ENCODE measurements at regions not wholly inside any gene's neighbourhood (a gene's known extent, or its start where the extent isn't known, plus 50 kb on each side); places are given as distances from the start of the nearest gene placed in this dataset.

GRCh38 chr9:118305331-118305730 lies 601.1 kb downstream of the TLR4 start:
- intact Hi-C loops (cut with micrococcal nuclease), result no loop called here
- TF ChIP-seq CTCF (IDR thresholded peaks at IDR 0.05; ENCODE audit: borderline replicate concordance), result no peak
- no peak for DNase-seq
- Histone ChIP-seq H3K27ac (replicated peaks) (no peak overlapping the region), H3K36me3 (no peaks in the 10 kb centered on the region), H3K9me3 (replicated peaks) (no peaks in the 10 kb centered on the region), H3K4me1 (no peaks in the 10 kb centered on the region), H3K4me3 (no peak overlapping the region), H3K27me3 (ENCODE audit: low read depth) (no peaks in the 10 kb centered on the region)

- H3K4me1 ChIP-seq, result no peaks in the 10 kb centered on the region
- DNase-seq, result no peak
- H3K9me3 ChIP-seq (replicated peaks), result no peaks in the 10 kb centered on the region
- intact Hi-C loops (cut with micrococcal nuclease), result no loop called here
- no peaks in the 10 kb centered on the region for H3K27me3 ChIP-seq (ENCODE audit: low read depth)
- no peaks in the 10 kb centered on the region for H3K36me3 ChIP-seq
- no peak for TF ChIP-seq CTCF (IDR thresholded peaks at IDR 0.05; ENCODE audit: borderline replicate concordance)
- H3K27ac ChIP-seq (replicated peaks), result no peak overlapping the region
- H3K4me3 ChIP-seq, result no peak overlapping the region
These were observed 602.6 kb downstream of the TLR4 start for GRCh38 chr9:118306801-118307200.

- Histone ChIP-seq H3K27me3 (ENCODE audit: low read depth) (no peaks in the 10 kb centered on the region), H3K36me3 (no peaks in the 10 kb centered on the region), H3K4me1 (no peaks in the 10 kb centered on the region), H3K4me3 (no peak overlapping the region), H3K27ac (replicated peaks) (no peak overlapping the region), H3K9me3 (replicated peaks) (no peaks in the 10 kb centered on the region)
- no peak for DNase-seq
- TF ChIP-seq CTCF (IDR thresholded peaks at IDR 0.05; ENCODE audit: borderline replicate concordance), result no peak
- intact Hi-C loops (cut with micrococcal nuclease), result no loop called here
These were observed 609.8 kb downstream of the TLR4 start for GRCh38 chr9:118313965-118314364.

- Histone ChIP-seq H3K27ac (replicated peaks) (no peak overlapping the region), H3K36me3 (no peaks in the 10 kb centered on the region), H3K4me3 (no peak overlapping the region), H3K4me1 (no peaks in the 10 kb centered on the region), H3K27me3 (ENCODE audit: low read depth) (no peaks in the 10 kb centered on the region), H3K9me3 (replicated peaks) (no peaks in the 10 kb centered on the region)
- no peak for DNase-seq
- TF ChIP-seq CTCF (IDR thresholded peaks at IDR 0.05; ENCODE audit: borderline replicate concordance), result no peak
- intact Hi-C loops (cut with micrococcal nuclease), result no loop called here
These were observed 612.7 kb downstream of the TLR4 start for GRCh38 chr9:118316831-118317343.

GRCh38 chr9:118318770-118319431 lies 614.7 kb downstream of the TLR4 start:
- H3K27me3 ChIP-seq (ENCODE audit: low read depth), result no peaks in the 10 kb centered on the region
- H3K36me3 ChIP-seq, result no peaks in the 10 kb centered on the region
- no peak overlapping the region for H3K27ac ChIP-seq (replicated peaks)
- intact Hi-C loops (cut with micrococcal nuclease), result no loop called here
- DNase-seq, result no peak
- no peak for TF ChIP-seq CTCF (IDR thresholded peaks at IDR 0.05; ENCODE audit: borderline replicate concordance)
- no peak overlapping the region for H3K4me3 ChIP-seq
- no peaks in the 10 kb centered on the region for H3K9me3 ChIP-seq (replicated peaks)
- H3K4me1 ChIP-seq, result no peaks in the 10 kb centered on the region

Measured in left ventricle myocardium inferior (tissue), 1 donor.